HL-60 (cell line): ENCODE measurements at regions not wholly inside any gene's neighbourhood (a gene's known extent, or its start where the extent isn't known, plus 50 kb on each side); places are given as distances from the start of the nearest gene placed in this dataset.

Experiments
- GABPA ChIP-seq: IDR thresholded peaks from 2 replicates; pipeline ENCODE4 v1.6.1; 2012; ENCODE audit warnings: low read depth
- POLR2AphosphoS5 ChIP-seq: IDR thresholded peaks from 2 replicates; pipeline ENCODE4 v1.6.1; 2012; ENCODE audit warnings: low read depth
- SPI1 ChIP-seq: IDR thresholded peaks from 2 replicates; pipeline ENCODE4 v1.6.1; 2012; ENCODE audit warnings: low read depth, mild to moderate bottlenecking, borderline replicate concordance
- TF ChIP-seq, protein P1 (sequence below): IDR thresholded peaks from one replicate; pipeline ENCODE4 v1.5.1; 2011; ENCODE audit warnings: low read length, control low read depth, inconsistent platforms; ENCODE audit not compliant: insufficient read depth
- TF ChIP-seq, protein P2 (sequence below): IDR thresholded peaks from 2 replicates; pipeline ENCODE4 v1.6.1; 2012; ENCODE audit warnings: low read depth; ENCODE audit not compliant: insufficient replicate concordance

DNA sequence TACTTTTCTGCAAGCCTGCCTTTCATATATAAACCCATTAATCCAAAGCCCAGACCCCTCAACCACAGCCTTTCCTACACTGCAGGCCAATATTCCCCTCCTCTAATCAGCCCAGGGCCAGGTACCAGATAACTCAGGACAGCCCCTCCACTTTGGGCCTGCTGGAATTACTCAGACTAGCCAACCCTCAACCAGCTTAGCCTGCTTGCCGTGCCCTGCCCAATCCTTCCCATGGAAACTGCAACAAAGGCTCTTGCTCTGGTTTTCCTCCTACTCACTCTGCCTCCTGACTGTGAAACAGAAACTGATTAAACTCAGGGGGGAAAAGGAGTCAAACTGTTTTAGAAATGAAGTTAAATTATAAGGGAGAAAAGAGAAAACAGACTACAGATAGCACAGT is 248.1 kb downstream of the KLF13 start:
- TF ChIP-seq, protein P1, sequence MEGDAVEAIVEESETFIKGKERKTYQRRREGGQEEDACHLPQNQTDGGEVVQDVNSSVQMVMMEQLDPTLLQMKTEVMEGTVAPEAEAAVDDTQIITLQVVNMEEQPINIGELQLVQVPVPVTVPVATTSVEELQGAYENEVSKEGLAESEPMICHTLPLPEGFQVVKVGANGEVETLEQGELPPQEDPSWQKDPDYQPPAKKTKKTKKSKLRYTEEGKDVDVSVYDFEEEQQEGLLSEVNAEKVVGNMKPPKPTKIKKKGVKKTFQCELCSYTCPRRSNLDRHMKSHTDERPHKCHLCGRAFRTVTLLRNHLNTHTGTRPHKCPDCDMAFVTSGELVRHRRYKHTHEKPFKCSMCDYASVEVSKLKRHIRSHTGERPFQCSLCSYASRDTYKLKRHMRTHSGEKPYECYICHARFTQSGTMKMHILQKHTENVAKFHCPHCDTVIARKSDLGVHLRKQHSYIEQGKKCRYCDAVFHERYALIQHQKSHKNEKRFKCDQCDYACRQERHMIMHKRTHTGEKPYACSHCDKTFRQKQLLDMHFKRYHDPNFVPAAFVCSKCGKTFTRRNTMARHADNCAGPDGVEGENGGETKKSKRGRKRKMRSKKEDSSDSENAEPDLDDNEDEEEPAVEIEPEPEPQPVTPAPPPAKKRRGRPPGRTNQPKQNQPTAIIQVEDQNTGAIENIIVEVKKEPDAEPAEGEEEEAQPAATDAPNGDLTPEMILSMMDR, result no peak
- no peak for TF ChIP-seq POLR2AphosphoS5
- TF ChIP-seq, protein P2, sequence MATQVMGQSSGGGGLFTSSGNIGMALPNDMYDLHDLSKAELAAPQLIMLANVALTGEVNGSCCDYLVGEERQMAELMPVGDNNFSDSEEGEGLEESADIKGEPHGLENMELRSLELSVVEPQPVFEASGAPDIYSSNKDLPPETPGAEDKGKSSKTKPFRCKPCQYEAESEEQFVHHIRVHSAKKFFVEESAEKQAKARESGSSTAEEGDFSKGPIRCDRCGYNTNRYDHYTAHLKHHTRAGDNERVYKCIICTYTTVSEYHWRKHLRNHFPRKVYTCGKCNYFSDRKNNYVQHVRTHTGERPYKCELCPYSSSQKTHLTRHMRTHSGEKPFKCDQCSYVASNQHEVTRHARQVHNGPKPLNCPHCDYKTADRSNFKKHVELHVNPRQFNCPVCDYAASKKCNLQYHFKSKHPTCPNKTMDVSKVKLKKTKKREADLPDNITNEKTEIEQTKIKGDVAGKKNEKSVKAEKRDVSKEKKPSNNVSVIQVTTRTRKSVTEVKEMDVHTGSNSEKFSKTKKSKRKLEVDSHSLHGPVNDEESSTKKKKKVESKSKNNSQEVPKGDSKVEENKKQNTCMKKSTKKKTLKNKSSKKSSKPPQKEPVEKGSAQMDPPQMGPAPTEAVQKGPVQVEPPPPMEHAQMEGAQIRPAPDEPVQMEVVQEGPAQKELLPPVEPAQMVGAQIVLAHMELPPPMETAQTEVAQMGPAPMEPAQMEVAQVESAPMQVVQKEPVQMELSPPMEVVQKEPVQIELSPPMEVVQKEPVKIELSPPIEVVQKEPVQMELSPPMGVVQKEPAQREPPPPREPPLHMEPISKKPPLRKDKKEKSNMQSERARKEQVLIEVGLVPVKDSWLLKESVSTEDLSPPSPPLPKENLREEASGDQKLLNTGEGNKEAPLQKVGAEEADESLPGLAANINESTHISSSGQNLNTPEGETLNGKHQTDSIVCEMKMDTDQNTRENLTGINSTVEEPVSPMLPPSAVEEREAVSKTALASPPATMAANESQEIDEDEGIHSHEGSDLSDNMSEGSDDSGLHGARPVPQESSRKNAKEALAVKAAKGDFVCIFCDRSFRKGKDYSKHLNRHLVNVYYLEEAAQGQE, result no peak
- TF ChIP-seq SPI1, result no peak
- TF ChIP-seq GABPA, result no peak
